SK-N-MC (cell line): ENCODE measurements at regions not wholly inside any gene's neighbourhood (a gene's known extent, or its start where the extent isn't known, plus 50 kb on each side); places are given as distances from the start of the nearest gene placed in this dataset.

Experiments
- EZH2 ChIP-seq: fragments of 200-600 bp; sonication (generic); IDR thresholded peaks from one replicate; pipeline ENCODE4 v1.6.1; 2017; ENCODE audit warnings: antibody characterized with exemption
- POLR2AphosphoS5 ChIP-seq: IDR thresholded peaks from 2 replicates; pipeline ENCODE4 v1.6.1; 2012; ENCODE audit warnings: mild to moderate bottlenecking, low read depth, low read length, borderline replicate concordance

DNA sequence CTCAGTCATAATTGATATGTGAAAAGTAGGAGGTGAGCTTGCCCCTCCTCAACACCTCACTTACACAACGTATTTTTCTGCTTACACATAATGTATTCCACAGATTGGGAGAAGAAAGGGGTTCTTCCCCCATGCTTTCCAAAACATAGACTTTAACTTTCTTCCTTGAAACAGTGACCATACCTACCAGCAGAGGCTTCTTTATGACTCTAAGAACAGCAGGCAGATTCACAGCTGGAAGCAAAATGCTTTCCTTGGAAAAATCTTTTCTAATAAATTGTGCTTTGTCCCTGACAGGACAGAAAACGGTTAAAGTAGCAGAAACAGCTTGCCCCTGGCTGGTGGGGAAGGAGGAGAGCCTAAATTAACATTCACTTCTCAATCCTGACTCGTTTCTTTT, 629.1 kb upstream of the IMPG1 start:
- TF ChIP-seq EZH2, result no peak
- TF ChIP-seq POLR2AphosphoS5, result no peak
